ENCODE measurements at regions not wholly inside any gene's neighbourhood (a gene's known extent, or its start where the extent isn't known, plus 50 kb on each side); places are given as distances from the start of the nearest gene placed in this dataset.

DNA sequence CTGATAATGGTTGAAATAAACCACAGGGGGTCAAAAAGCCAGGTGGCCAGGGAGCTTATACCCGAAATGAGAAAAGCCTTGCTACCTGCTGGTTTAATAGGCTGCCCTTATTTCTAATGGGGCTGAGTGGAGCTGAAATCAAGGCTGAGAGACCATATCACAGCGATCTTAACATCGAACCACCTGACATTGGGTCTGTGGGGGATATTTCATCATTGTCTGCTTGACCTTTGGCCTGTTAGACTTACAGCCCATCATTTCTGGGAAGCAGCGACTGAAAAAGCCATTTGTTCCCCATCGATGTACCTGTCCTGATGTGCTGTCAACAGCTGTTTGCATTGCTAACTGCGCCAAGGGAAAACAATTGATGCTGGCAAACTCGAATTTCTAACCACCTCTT lies 199.7 kb upstream of the SLC14A2 start:
- no peak overlapping the region for H2BK15ac ChIP-seq (ENCODE audit: low read depth, low read length)
- no peak overlapping the region for H2AK5ac ChIP-seq (ENCODE audit: low read depth, low read length)
- no peak for ATAC-seq (ENCODE audit: low read depth)
- H4K8ac ChIP-seq (ENCODE audit: low read depth in 2 of 2, low read length in 2 of 2), result no peak overlapping the region
- no peak overlapping the region for H2BK5ac ChIP-seq (ENCODE audit: low read depth, low read length, poor library complexity, severe bottlenecking)
- H4K91ac ChIP-seq (ENCODE audit: insufficient read depth, low read depth, low read length), result no peak overlapping the region
- no peak overlapping the region for H2BK120ac ChIP-seq (ENCODE audit: low read depth, low read length)
- H3K79me1 ChIP-seq (ENCODE audit: low read depth in 1 of 2, low read length in 2 of 2), result no peaks in the 10 kb centered on the region
- H2AFZ ChIP-seq (replicated peaks; ENCODE audit: low read length, poor library complexity), result no peak overlapping the region
- H4K20me1 ChIP-seq (ENCODE audit: insufficient read depth, low read length), result no peaks in the 10 kb centered on the region
- H3K36me3 ChIP-seq (ENCODE audit: control insufficient read depth, insufficient read depth, low read length), result no peaks in the 10 kb centered on the region
- H2AK9ac ChIP-seq (replicated peaks; ENCODE audit: low read depth, low read length, poor library complexity), result no peak overlapping the region
- no peak overlapping the region for H3K4ac ChIP-seq (ENCODE audit: low read depth, low read length)
- H3K14ac ChIP-seq (replicated peaks; ENCODE audit: low read depth, low read length), result no peak overlapping the region
- CTCF ChIA-PET, result no interaction called here
- no peaks in the 10 kb centered on the region for H3K9me3 ChIP-seq (ENCODE audit: control insufficient read depth, insufficient read depth, low read length)
- POLR2A ChIA-PET (ENCODE audit: unreplicated experiment), result no interaction called here
- WGBS, 2 experiments (ENCODE audit: extremely low coverage in 2 of 2, insufficient read length in 1 of 2), result 38% methylated on average over 3 of the region's 7 CpGs; no CpG with 5 or more reads in 1 of the 2 experiments
- no peak overlapping the region for H3K56ac ChIP-seq (ENCODE audit: extremely low read depth, insufficient read depth, low read length)
- no peak overlapping the region for H3K9ac ChIP-seq (ENCODE audit: low read depth, low read length)
- peaks cover 2% of the 10 kb centered on the region; the same call in 1 of the 2 replicates for H3K27me3 ChIP-seq (ENCODE audit: control insufficient read depth, insufficient read depth, low read length)
- no peaks in the 10 kb centered on the region for H3K9me1 ChIP-seq (ENCODE audit: insufficient read depth, low read length)
- in situ Hi-C loops (cut with MboI; ENCODE audit: low sequenced_read_pairs), result no loop called here
- H3K4me2 ChIP-seq (ENCODE audit: low read depth, low read length), result no peak overlapping the region
- H3K23ac ChIP-seq (ENCODE audit: low read depth, low read length), result no peak overlapping the region
- no peak overlapping the region for H3K27ac ChIP-seq (ENCODE audit: insufficient read depth, low read length)
- DNase-seq, result no peak
- no peak overlapping the region for H3K4me3 ChIP-seq (ENCODE audit: insufficient read depth, low read depth, low read length)
- H4K5ac ChIP-seq (ENCODE audit: low read depth, low read length), result no peak overlapping the region
- H3K18ac ChIP-seq (ENCODE audit: low read depth, low read length), result no peak overlapping the region
- dilution Hi-C loops (cut with HindIII; ENCODE audit: low sequenced_read_pairs, unreplicated experiment), result no loop called here
- TF ChIP-seq MAZ (IDR thresholded peaks at IDR 0.05; ENCODE audit: borderline replicate concordance, low read depth, low read length) (no peak), CTCF (conservative IDR thresholded peaks at IDR 0.05; ENCODE audit: low read depth, low read length) (no peak), RCOR1 (IDR thresholded peaks at IDR 0.05; ENCODE audit: insufficient replicate concordance, low read length) (no peak), CEBPB (IDR thresholded peaks at IDR 0.05; ENCODE audit: low read depth, low read length) (no peak), USF2 (IDR thresholded peaks at IDR 0.05; ENCODE audit: low read depth, low read length) (no peak), MXI1 (IDR thresholded peaks at IDR 0.05; ENCODE audit: borderline replicate concordance, low read depth, low read length) (no peak), RFX5 (IDR thresholded peaks at IDR 0.05; ENCODE audit: low read depth, low read length) (no peak), MAFK (IDR thresholded peaks at IDR 0.05; ENCODE audit: low read depth, low read length) (no peak), POLR2A (IDR thresholded peaks at IDR 0.05; ENCODE audit: low read depth, low read length) (no peak), RAD21 (IDR thresholded peaks at IDR 0.05; ENCODE audit: low read length) (no peak), FOS (IDR thresholded peaks at IDR 0.05; ENCODE audit: low read depth, low read length) (no peak), SMC3 (IDR thresholded peaks at IDR 0.05; ENCODE audit: low read depth, low read length) (no peak), BHLHE40 (IDR thresholded peaks at IDR 0.05; ENCODE audit: low read depth, low read length) (no peak), NFE2L2 (IDR thresholded peaks at IDR 0.05; ENCODE audit: low read depth, low read length) (no peak), CHD1 (IDR thresholded peaks at IDR 0.05; ENCODE audit: low read depth, low read length) (no peak)
- TF ChIP-seq, protein P1, sequence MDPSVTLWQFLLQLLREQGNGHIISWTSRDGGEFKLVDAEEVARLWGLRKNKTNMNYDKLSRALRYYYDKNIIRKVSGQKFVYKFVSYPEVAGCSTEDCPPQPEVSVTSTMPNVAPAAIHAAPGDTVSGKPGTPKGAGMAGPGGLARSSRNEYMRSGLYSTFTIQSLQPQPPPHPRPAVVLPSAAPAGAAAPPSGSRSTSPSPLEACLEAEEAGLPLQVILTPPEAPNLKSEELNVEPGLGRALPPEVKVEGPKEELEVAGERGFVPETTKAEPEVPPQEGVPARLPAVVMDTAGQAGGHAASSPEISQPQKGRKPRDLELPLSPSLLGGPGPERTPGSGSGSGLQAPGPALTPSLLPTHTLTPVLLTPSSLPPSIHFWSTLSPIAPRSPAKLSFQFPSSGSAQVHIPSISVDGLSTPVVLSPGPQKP (IDR thresholded peaks at IDR 0.05; ENCODE audit: borderline replicate concordance, low read depth, low read length), result no peak
- no peaks in the 10 kb centered on the region for H3K4me1 ChIP-seq (ENCODE audit: control insufficient read depth, insufficient read depth, low read length)
- BruUV-seq (replicated peaks), result no TSS peak
- intact Hi-C loops (cut with micrococcal nuclease), result no loop called here
- no peak overlapping the region for H2BK20ac ChIP-seq (ENCODE audit: low read depth, low read length)

All from IMR-90 (cell line).